Lower leg skin (tissue), 3 donors: ENCODE measurements at regions not wholly inside any gene's neighbourhood (a gene's known extent, or its start where the extent isn't known, plus 50 kb on each side); places are given as distances from the start of the nearest gene placed in this dataset.
"Not testable (repeated sequence)": the region's sequence is repeated elsewhere in the genome, so short reads cannot be mapped to it uniquely, and the experiment has no call there.

Experiments
- POLR2A ChIP-seq, 2 donors: fragments of 450-650 bp; IDR thresholded peaks; one replicate each; pipeline ENCODE4 v1.6.1; 2016 to 2017; ENCODE audit warnings: antibody characterized with exemption in 2 of 2, mild to moderate bottlenecking in 1 of 2, moderate library complexity in 1 of 2
- TF ChIP-seq, protein P1 (sequence below), 3 donors: fragments of 450-650 bp; IDR thresholded peaks; one replicate each; pipeline ENCODE4 v1.5.1; 2016; ENCODE audit warnings: antibody characterized with exemption in 3 of 3, mild to moderate bottlenecking in 3 of 3, moderate library complexity in 2 of 3

DNA sequence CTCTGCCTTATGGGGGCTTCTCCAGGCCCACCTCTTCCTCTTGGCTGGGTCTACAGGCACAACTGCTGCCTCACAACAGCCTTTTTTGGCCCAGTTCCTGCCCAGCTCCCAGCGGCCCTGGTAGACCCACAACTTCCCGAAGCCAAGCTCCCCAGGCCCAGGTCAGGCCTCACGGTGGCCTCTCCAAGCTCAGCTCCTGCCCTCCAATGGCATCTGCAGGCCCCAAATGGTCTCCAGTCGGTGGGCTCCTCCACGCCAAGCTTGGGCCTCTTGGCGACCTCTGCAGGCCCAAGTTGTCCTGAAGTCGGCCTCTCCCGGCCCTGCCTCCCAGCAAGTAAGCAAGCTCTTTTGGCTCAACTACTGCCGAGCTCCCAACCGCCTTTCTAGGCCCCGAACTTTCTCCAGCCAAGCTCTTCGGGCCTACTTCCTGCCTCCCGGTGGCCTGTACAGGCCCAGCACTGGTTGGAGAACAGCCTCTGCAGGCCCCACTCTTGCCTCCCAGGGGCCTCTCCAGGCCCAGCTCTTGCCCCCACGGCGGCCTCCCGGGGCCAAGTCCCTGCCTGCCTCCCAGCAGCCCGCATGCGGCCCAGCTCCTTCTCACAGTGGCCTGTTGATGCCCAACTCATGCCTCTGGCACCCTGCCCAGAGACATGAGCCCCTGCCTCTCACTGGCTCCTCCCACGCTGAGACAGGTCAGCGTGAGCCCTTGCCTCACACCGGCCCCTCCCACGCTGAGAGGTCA is 354.6 kb downstream of the ZNF37A start:
- TF ChIP-seq, protein P1, sequence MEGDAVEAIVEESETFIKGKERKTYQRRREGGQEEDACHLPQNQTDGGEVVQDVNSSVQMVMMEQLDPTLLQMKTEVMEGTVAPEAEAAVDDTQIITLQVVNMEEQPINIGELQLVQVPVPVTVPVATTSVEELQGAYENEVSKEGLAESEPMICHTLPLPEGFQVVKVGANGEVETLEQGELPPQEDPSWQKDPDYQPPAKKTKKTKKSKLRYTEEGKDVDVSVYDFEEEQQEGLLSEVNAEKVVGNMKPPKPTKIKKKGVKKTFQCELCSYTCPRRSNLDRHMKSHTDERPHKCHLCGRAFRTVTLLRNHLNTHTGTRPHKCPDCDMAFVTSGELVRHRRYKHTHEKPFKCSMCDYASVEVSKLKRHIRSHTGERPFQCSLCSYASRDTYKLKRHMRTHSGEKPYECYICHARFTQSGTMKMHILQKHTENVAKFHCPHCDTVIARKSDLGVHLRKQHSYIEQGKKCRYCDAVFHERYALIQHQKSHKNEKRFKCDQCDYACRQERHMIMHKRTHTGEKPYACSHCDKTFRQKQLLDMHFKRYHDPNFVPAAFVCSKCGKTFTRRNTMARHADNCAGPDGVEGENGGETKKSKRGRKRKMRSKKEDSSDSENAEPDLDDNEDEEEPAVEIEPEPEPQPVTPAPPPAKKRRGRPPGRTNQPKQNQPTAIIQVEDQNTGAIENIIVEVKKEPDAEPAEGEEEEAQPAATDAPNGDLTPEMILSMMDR (IDR thresholded peaks at IDR 0.05): not testable (repeated sequence)
- not testable (repeated sequence) for TF ChIP-seq POLR2A (IDR thresholded peaks at IDR 0.05)
